Inferior parietal cortex (tissue), 1 donor: ENCODE measurements at regions not wholly inside any gene's neighbourhood (a gene's known extent, or its start where the extent isn't known, plus 50 kb on each side); places are given as distances from the start of the nearest gene placed in this dataset.
A peak's percentile ranks its signal among the peaks of the same experiment; 100 is the strongest.
"Not testable (repeated sequence)": the region's sequence is repeated elsewhere in the genome, so short reads cannot be mapped to it uniquely, and the experiment has no call there.

Experiments used
- DNase-seq: peaks from one replicate; pipeline ENCODE4 v3.0.0-alpha.2; 2016; ENCODE audit errors: extremely low spot score

DNA sequence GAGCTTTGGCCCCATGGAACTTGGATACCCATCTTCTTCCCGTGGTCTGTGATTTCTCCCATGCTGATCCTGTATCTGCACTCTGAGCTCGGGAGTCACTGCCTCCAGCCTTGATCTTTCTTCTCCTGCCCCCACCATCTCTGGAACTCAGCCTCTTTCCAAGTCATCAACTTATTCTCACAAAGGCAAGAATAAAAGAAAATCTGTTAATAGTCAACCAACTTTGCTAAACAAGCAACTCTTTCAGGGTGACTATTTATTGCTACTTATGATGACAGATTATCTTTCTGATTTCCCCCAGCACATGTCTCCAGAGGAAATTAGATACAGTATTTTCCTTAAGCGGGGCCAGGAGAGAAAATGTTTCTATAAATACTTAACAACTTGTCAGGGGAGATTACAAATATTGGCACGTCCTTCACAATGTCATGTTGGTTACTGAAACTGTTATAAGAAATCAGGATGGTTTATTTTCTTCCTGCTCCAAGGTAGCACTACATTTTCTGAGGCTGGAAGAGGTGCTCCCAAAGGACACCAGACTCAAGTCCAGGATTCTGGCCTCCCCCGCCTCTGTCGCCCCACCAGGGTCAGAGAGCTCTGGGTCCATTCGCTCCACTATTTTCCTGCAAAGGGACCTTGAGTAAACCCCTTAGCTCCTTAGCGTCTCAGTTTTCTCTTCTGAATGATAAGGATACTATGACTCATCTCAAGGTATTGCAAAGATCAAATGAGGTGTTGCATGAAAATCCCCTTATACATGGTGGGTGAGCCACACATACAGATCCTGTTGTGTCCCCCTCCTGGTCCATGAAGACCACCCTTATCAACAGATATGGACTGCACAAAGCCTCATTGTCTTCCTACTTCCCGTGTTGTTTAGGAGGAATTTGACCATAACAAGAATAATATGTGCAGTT, 205.2 kb upstream of the WSCD1 start:
- DNase-seq, result no peak

DNA sequence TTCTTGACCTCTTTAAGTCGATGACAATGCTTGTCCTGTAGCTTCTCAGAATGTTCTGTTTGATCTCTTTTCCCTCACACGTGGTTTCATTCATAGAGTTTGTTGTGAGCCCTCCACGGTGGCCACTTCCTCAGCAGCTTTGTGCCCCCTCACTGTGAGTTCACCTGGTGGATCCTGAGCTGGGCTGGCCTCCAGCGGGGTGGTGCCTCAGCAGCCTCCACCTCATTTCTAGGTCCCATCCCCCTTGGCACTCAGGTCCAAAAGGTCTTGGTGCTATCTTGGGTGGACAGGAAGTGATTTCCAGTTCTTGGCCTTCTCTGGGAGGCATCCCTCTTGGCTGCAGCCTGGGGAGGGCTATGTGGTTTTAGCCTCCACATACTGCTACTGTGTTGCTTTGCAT, 203.2 kb upstream of the WSCD1 start:
- DNase-seq, result no peak

DNA sequence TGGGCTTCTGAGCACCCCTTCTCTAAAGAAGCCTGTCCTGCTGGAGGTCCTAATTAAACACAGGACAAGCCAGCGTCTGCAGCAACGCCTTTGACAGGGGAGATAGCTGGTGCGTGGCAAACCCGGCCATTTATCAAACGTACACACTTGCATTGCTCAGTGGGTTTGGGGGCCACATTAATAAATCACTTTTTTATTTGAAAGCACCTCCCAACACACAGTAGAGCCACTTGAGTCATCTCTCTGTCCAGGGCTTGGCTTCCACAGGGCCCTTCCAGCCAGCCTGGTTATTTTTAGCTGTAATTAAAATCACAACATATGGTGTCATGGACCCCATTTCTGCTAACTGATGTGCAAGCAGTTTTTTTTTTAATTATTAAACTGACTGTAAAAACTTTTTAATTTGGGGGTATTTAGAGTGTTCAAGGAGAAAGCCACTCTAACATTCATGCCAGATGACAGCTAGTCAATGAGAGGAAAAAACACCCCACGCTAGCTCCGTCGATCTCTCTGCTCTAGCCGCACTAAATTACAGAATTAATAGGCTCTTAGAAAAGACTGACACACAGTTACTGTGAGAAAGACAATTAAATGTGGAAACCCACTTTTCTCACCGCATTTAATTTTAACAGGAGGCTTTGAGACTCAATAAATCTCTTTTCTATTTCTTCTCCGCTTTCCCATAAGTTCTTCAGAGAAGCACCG, 201.0 kb upstream of the WSCD1 start:
- no peak for DNase-seq

DNA sequence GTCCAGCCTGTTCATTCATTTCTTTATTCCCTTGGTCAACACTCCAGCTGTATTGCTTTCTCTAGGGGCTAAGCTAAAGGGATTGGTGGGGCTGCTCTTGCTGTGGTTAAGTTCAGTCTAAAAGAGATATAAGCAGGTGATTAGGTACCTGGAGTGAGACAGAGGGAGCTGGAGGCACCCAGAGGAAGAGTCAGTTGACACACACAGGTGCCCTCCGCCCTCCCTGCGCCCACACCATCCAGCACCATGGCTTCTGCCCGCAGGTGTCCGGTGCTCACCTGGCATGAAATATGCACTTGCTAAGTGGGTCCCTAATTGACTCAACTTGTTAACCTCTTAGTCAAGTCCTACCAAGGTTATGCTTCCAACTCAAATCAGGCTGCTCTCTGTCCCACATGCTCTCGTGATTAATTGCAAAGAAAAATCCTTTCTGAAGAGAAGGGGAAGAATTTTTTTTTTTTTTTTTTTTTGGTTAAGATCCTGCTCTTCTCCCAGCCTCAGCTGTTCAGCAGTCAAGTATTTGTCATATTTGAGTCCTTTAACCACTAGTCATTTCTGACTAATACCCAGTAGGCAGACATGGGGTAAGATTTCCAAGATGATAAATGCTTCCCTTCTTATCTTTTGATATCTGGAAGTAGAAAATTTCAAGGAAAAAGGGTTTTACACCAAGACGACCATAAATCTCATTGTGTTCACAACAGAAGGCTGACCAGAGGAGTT, 199.8 kb upstream of the WSCD1 start:
- no peak for DNase-seq

DNA sequence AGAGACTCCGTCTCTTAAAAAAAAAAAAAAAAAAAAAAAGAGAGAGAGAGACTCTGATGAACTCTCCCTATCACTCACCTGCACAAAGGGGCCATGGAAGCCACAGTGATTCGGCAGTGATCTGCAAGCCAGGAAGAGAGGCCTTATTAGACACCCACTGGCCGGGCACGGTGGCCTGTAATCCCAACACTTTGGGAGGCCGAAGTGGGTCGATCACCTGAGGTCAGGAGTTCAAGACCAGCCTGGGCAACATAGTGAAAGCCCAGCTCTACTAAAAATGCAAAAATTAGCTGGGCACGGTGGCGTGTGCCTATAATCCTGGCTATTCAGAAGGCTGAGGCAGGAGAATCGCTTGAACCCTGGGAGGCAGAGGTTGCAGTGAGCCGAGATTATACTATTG, 198.5 kb upstream of the WSCD1 start:
- DNase-seq, result no peak

DNA sequence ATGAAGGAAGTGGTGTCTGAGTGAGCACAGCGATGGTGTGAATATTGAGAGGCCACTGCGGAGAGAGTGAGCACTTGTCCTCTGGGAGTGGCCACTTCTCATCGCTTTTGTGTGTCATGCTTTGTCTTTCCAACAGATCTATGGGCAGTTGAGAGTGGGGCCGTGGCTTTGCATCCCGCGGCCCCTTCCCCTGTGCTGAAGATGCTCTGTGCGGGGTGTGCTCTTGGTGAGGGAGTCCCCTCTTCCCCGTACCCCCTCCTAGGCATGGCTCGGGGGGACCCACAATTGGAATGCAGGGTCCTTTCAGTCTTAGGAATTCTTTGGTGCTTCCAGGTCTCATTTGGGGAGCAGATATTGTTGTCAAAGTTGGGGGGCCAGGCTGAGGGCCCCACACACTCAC, 197.3 kb upstream of the WSCD1 start:
- no peak for DNase-seq

DNA sequence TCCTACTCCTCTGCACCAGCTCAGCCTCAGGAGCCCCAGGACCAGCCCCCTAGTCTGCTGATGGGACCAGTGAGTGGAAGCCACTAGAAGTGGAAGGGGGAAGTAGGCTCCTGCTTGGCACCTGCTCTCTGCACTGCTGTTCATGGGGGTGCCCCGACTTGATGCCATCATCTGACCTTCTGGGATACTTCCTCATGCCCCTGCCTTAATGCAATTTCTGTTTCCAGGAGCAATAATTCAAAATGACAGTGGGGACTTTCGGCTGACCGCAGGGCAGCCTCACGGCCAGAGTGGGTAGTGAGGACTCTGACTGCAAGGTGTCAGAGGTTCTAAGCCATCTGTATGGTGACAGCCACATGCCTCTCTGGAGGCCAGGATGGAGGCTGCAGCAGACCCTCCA, 196.4 kb upstream of the WSCD1 start:
- DNase-seq, result no peak

DNA sequence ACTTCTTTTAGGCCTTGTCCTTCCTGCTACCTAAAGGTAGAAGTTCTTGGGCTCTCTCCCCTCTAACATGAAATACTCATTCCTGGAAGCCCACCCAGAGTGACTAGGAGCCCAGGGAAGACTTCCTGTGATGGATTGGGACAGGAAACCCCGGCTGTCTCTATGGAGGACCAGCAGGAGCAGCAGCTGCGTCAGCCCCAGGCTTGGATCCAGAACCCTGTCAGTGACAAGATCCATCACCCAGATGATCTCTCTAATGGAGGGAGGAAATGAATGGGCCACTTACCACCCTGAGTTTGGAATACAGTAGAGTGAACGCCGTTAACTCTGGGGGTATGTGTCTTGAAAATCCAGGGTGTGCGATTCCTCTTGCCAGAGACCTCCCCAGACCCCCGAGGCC, 195.7 kb upstream of the WSCD1 start:
- no peak for DNase-seq

DNA sequence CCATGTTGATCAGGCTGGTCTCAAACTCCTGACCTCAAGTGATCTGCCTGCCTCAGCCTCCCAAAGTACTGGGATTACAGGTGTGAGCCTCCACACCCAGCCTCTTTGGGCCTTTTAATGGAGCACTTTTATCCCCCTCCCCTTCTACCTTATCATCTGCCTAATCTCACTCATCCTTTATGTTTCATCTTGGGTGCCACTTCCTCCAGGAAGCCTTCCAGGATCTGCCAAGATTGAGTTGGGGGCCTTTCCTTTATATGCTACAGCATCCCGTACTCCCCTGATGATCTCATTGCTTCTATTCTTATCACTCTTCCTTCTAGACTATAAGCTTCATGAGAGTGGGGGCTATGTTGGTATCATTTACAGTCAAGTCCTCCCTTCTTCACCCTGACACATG, 192.8 kb upstream of the WSCD1 start:
- no peak for DNase-seq

DNA sequence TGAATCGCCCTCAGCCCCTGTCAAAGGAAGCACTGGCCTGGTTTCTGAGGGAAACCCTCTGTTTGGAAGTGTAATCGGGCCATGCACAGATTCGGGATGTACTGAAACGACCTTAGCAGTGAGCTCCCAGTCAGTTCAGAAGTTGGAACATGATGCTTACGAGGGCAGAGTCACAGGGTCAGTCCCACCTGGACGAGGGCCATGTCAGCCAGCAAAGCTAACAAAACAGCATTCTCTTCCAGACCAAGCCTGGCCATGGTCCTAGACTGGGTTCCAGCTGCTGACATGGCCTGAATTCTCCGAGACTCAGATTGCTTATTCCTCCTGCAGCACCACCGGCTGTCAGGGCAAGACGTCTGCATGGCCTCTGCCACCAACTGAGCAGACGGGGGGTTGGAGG, 192.2 kb upstream of the WSCD1 start:
- peak; percentile 86 for DNase-seq

DNA sequence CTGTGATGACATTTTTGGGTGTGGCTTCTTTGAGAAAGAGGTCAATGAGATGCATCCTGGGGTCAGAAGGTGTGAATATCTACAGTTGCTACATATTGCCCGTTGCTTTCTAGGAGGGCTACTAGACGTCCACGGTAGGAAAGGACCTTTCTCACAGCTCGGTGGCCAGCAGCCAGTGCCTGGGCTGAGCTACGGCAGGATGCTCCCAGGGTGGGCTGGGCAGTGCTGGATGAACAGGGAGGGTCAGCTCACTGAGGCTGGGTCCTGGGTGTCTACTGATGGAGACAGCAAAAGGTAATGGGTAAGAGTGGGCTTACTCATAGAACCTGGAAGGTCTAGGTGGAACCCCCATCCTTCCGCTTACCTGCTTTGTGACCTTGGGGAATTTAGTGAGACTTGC, 188.3 kb upstream of the WSCD1 start:
- no peak for DNase-seq

DNA sequence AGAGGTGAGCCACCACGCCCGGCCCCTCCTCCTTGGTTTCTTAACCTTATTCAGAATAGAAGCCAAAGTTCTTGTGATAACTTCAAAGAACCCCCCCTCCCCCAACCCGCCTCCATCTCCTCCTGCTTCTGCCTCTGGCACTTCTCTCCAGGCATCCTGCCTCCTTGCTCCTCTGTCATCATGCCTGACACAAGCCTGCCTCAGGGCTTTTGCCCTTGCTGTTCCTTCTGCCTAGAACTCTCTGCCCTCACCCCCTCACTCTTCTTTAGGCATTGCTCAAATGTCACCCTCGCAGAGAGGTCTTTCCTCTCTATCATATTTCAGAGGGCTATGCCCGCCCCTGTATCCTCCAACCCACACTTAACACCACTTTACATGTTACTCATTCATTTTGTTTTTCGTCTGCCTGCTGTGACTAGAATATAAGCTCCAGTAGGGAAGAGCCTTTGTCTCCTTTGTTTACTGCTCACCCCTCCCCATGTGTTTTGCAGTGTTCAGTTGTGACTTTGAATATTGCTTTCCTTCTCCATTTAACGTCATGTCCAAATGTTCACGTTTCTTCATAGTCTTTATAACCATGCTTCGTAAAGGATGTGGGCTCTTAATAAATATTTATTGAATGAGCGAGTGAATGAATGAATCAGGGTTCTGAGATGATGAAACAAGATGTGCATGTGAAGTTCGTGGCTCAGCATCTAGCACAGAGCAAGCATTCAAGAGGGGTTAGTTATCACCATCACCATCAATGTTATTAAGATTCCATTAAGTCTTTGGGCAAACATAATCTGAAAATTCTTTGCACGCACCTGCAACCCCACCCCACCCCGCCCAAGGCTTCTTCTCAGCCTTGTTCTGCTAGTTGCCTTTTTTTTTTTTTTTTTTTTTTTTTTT, 186.2 kb upstream of the WSCD1 start:
- no peak for DNase-seq

DNA sequence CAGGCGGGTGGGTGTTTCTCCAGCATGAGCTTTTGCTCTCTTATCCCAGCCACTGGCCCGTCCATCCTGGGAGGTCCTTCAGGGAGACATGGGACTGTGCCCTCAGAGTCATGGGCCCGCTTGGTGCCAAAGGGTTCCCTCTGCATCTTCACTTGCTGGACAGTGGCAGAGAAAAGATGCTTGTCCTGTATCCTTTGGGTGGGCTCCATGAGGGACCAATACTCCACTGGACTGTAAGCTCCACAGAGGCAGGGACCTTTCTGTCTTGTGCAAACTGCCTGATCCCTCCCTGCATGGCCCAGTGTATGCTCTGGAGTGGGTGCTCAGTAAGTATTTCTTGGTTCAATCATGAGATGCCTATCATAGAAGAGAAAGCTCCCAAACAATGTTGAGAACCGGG, 184.8 kb upstream of the WSCD1 start:
- no peak for DNase-seq

DNA sequence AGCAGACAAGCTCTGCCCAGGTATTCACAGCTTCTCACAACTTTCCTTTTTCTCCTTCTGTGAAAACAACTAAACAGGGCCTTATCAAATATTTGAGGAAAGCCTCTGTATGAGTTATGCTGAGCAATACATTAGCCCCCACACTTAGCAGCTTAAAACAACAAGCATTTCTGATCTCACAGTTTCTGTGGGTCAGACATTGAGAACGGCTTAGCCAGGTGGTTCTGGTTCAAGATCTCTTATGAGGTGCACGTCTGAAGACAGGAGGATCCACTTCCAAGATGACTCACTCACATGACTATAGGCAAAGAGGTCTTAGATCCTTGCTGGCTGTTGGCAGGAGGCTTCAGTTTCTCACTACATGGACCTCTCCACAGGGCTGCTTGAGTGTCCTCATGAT, 181.4 kb upstream of the WSCD1 start:
- DNase-seq, result no peak

DNA sequence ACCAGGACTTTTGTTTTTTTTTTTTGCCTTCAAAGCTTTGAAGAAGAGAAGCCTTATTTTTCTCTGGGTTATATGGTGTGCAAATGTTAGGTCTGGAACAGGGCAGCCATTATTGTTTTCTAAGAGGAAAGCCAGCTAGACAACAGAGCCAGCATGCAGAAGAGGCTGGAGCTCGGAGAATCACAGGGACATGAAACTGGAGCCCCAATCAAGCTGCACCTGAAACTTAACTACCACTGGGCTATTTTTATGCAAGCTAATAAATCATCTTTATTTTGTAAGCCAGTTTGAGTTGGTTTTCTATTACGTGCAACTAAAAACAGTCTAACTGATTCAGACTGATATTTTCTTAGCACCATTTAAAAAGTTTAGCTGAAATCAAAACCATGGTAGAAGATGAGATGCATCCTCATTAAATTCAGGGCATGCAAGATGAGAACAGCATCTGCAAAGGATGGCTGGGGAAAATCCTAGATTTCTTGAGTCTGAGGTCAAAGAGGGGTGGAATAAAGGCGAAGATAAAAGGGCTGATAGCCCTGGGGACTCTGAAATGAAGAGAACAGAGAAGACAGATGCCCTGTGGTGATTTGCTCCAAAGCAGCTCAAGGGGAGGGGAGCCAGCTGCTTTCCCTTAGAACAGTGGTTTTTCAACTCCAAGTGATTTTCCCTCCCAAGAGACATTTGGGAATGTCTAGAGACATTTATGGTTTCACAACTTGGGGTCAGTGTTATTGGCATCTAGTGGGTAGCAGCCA, 177.1 kb upstream of the WSCD1 start:
- DNase-seq, result peak; percentile 66

DNA sequence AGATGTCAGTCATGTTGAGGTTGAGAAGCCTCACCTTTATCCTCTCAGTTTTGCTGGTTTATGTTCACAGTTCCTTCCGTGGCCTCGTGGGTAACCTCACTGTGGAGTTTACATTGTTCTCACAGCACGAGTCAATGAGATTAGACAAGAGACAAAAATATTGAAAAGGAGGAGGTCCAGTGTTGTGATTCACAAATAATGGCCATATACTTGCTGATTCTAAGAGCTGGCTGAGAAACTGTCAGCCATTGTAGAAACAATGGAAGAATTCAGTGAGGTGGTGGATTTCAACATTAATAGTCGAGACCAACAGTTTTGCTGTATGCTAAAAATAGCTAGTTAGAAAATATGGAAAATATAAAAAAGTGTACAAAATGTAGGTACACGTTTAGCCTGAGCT, 176.4 kb upstream of the WSCD1 start:
- peak; percentile 9 for DNase-seq

DNA sequence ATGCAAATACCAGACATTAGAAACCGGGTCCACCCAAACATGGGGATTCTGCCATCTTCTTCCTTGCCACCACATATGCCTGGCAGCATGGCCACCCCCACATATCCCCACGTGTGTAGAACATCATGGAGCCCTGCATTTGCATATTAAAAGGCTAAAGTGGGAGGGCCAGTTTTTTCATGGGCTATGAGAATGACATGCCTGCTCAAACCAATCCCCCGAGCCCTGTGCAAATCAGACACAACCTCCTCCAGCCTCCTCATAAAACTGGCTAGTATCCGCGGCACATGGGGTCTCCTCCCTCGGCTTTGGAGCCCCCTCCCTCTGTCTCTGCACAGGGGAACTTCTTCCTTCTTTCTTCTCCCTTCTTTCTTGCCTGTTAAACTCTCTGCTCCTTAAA, 174.9 kb upstream of the WSCD1 start:
- no peak for DNase-seq

DNA sequence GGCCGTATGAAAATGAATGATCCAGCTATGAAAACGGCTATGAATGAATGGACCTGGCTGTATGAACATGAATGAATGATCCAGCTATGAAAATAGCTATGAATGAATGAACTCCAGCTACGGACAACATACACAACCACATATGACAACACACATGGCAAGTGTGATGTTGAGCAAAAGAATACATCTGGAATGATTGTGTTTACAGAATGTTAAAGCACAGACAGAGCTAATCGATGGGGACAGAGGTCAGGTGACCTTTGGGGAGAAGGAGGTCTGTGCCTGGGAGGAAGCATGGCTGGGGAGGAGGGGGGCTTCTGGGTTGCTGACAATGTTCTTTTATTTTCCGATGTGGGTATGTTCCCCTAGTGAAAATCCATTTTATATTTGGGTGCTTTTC, 174.0 kb upstream of the WSCD1 start:
- no peak for DNase-seq

DNA sequence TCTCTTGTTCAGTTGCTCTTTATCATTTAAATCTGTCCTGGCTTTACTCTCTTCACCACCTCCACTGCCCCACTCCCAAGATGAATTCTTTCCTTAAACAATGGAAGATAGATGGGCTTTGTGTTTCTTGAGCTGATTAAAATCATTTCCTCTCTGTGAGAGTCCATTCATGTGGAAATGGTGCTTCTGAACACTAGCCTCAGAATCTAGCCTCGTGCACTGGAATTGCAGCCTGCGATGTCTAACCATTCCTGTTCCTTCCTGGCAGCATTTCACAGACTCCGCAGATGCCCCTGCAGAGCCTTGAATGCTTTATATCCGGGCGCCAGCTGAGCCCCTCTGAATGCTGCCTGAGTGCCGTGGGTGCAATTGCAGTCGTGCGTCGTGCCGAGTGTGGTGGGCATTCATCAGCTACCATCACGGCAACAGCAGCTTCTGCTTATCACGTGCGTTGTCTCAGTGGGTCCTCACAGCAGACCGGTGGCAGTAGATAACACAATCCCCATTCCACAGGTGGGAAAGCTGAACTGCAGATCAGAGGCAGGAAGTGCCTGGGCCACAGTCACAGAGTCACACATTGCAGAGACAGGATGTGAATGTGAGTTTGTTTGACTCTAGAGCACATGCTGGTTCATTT, 172.8 kb upstream of the WSCD1 start:
- DNase-seq, result no peak

DNA sequence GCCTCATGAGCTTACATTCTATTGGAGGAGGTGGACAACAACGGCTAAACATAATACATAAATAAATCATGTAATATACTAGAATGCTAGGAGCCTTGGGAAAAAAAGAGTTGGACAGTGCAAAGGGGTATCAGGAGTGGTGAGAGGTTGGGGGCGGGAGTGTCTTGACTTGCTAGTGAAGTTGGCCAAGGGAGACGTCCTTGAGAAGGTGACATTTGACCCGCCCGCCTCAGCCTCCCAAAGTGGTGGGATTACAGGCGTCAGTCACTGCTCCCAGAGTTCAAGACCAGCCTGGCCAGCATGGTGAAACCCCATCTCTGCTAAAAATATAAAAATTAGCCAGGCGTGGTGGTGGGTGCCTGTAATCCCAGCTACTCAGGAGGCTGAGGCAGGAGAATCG, 172.2 kb upstream of the WSCD1 start:
- not testable (repeated sequence) for DNase-seq
